Astrocyte of the spinal cord (primary cell): ENCODE measurements at regions not wholly inside any gene's neighbourhood (a gene's known extent, or its start where the extent isn't known, plus 50 kb on each side); places are given as distances from the start of the nearest gene placed in this dataset.

Experiments used
- DNase-seq: peaks from one replicate; pipeline ENCODE4 v3.0.0; 2011; ENCODE audit warnings: low read depth, low spot score
- H3K4me3 ChIP-seq: 2 replicates; pipeline ENCODE4 v1.5.1; 2011; ENCODE audit warnings: low read depth, mild to moderate bottlenecking, low read length, moderate library complexity
- in situ Hi-C: cut with HindIII; loops from 2 replicates; pipeline ENCODE4 v1.10.0; 2017; ENCODE audit warnings: low sequenced_read_pairs
- TF ChIP-seq, protein P1 (sequence below): IDR thresholded peaks from 2 replicates; pipeline ENCODE4 v1.5.1; 2012; ENCODE audit warnings: low read depth, mild to moderate bottlenecking, low read length, inconsistent platforms

DNA sequence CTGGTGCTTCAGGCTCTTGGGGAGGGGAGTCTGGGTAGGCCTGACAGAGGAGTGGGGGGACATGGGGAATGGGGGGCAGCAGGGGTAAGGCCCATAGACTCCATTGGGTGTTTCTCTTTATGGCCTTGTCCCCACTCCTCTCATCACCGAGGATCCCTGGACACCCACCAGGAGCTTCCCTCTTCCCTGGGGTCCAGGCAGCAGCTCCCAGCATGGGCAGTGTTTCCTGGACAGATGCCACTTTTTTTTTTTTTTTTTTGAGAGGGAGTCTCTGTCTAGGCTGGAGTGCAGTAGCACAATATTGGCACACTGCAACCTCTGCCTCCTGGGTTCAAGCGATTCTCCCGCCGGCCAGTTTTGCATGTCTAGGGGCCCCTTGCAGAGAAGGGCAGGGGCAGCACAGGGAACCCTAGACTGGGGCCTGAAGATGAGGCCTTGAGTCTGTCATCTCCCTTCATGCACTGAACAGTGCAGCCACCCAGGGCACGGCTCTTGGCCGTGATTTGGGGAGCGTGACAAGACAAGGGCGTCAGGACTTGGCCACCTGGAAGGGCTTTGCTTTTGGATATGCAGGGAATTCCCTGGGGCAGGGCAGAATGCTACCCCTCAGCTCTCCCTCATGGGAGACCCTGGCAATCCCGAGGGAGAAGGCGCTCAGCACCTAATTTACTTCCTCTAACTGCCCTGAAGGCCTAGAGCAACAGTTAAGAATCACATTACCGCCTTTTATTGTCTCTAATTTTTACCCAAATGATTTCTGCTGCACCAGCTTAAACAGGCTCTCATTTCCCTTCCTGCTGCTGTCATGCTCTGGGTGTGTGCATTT lies 213.9 kb upstream of the ZNF536 start:
- TF ChIP-seq, protein P1, sequence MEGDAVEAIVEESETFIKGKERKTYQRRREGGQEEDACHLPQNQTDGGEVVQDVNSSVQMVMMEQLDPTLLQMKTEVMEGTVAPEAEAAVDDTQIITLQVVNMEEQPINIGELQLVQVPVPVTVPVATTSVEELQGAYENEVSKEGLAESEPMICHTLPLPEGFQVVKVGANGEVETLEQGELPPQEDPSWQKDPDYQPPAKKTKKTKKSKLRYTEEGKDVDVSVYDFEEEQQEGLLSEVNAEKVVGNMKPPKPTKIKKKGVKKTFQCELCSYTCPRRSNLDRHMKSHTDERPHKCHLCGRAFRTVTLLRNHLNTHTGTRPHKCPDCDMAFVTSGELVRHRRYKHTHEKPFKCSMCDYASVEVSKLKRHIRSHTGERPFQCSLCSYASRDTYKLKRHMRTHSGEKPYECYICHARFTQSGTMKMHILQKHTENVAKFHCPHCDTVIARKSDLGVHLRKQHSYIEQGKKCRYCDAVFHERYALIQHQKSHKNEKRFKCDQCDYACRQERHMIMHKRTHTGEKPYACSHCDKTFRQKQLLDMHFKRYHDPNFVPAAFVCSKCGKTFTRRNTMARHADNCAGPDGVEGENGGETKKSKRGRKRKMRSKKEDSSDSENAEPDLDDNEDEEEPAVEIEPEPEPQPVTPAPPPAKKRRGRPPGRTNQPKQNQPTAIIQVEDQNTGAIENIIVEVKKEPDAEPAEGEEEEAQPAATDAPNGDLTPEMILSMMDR = no peak
- H3K4me3 ChIP-seq = no peak overlapping the region
- no peak for DNase-seq
- in situ Hi-C loops = no loop called here

GRCh38 chr19:30158893-30159245 lies 213.3 kb upstream of the ZNF536 start:
- H3K4me3 ChIP-seq = no peak overlapping the region
- TF ChIP-seq, protein P1 = no peak
- DNase-seq = no peak
- in situ Hi-C loops = no loop called here

DNA sequence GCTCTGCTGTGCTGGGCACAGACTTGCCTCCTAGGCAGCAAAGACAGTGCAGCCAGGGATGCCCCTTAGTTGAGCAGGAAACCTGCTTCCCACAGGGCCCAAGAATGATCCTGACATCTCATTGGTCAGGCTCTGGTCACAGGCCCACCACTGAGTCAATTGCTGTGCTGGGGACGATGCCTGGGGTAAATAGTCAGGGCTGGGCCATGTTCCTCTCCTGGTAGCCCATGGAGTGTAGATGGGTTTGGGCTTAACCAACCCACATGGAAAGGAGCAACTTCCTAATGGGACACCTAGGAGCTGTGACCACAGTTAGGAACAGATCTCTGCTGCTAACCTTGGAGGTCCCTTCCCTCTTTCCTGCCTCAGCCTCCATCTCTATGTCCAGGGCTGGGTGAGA lies 212.5 kb upstream of the ZNF536 start:
- in situ Hi-C loops = no loop called here
- H3K4me3 ChIP-seq = no peak overlapping the region
- TF ChIP-seq, protein P1 = no peak
- no peak for DNase-seq

DNA sequence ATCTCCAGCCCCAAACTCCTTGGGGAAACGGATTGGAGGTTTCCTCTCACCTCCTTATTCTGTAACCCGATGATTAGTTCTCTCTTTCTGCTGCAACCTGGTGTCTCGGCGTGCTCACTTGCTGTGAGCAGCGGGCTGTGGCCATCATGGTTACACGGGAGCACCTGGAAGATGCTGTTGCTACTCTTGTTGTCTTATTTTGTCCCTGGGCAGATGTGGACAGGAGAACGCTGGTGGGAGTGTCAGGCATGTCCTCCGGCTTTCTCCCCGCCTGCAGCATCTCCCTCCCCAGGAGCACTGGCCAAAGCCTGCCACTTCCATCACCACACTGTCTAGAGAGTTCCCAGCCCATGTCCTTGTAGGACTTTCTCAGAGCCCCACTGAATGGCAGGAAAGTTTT lies 211.8 kb upstream of the ZNF536 start:
- in situ Hi-C loops = no loop called here
- no peak overlapping the region for H3K4me3 ChIP-seq
- TF ChIP-seq, protein P1 = no peak
- DNase-seq = no peak

- H3K4me3 ChIP-seq = no peak overlapping the region
- TF ChIP-seq, protein P1 = no peak
- in situ Hi-C loops = no loop called here
- no peak for DNase-seq
Measured at GRCh38 chr19:30161021-30161655, 211.0 kb upstream of the ZNF536 start.

- H3K4me3 ChIP-seq = no peak overlapping the region
- TF ChIP-seq, protein P1 = no peak
- in situ Hi-C loops = no loop called here
- DNase-seq = no peak
Measured at GRCh38 chr19:30161770-30162169, 210.4 kb upstream of the ZNF536 start.
